GM19463 (cell line): ENCODE measurements at regions not wholly inside any gene's neighbourhood (a gene's known extent, or its start where the extent isn't known, plus 50 kb on each side); places are given as distances from the start of the nearest gene placed in this dataset.

Source experiments
- ATAC-seq: cut with Tn5 transposase; IDR thresholded peaks from one replicate; pipeline ENCODE4 v1.9.1; 2021; ENCODE audit warnings: mild to moderate bottlenecking, moderate library complexity; ENCODE audit not compliant: unreplicated experiment

- peak; percentile 19 for ATAC-seq
Observed at GRCh38 chr2:95539290-95539689, 52.5 kb upstream of the TRIM43 start.

- peak; percentile 58 for ATAC-seq
Observed at GRCh38 chr2:95539836-95540235, 52.0 kb upstream of the TRIM43 start.
